Stimulated activated CD8-positive, alpha-beta memory T cell treated with anti-CD3 and anti-CD28 coated beads, Interleukin-4, amount 100 ng/mL, for 24 hours (primary cell): ENCODE measurements at regions not wholly inside any gene's neighbourhood (a gene's known extent, or its start where the extent isn't known, plus 50 kb on each side); places are given as distances from the start of the nearest gene placed in this dataset.
"Not testable (repeated sequence)": the region's sequence is repeated elsewhere in the genome, so short reads cannot be mapped to it uniquely, and the experiment has no call there.

Experiments
- DNase-seq: peaks from one replicate; pipeline ENCODE4 v3.0.0-alpha.2; 2020; ENCODE audit warnings: low read depth

DNA sequence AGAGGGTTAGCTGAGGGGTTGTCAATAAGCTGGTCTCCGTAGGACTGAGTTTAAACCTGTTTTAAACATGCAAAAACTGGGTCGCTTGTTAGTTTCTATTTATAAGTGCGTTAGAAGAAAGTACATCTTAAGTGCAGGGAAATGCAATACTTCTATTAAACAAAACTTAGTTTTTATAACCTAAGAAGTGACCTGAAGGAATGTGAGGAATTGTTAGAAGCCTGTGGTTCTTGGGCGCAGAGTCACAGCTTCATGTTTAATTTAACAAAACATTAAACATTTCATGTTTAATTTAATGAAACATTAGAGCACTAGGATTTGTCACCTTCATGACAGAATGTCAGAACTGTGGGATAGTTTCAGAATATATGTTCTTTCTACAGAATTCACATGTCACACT lies 469.2 kb upstream of the WWC1 start:
- no peak for DNase-seq

- no peak for DNase-seq
These were observed 468.0 kb upstream of the WWC1 start for GRCh38 chr5:167823405-167823804.

DNA sequence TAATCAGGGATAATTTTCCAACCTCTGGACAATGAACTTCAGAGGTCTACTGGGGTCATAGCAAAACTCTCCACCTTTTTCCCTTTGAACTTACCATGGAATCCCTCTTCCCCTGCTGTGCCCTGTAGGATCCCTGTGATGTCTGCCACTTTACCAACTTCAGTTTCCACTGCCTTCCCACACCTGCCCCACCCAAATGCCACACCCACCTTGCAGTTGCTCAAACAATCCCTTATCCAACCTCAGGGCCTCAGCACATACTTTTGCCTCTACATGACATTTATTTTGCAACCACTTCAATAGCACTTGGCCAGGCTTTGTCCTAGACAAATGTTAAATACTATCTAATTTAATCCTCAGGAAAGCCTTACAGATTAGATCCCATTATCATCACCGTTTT lies 463.7 kb upstream of the WWC1 start:
- DNase-seq: no peak

DNA sequence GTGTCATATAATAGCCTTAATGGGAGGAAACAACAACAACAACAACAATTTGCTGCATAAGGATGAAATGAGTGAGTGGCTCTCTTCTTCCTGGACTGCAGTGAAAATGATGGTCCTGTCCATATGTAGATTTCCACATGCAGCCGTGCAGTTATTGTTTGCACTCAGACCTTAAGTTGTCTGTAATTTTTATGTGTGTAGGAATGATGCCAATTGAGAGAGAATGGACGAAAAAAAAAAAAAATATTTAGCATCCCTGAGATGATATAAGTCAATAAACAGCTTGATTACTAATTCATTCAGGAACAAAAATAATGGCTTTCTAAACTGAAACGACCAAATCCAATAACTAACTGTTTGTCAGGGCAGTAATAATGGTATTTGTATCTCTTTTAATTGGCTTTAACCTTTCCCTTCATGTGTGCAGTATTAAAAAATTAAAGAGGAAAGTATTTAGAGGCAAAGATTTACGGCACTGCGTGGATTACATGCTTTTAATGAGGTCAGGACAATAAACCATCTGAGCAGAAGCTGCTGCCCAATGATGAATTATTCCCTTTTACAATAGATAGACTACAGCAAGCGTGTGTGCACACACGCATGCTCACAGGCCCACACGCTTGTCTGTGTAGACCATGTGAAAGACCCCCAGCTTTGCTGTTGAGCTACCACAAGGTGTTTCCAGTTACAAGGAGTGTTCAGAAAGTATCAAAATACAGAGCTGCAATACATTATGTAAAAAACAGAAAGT lies 459.5 kb upstream of the WWC1 start:
- DNase-seq: no peak

DNA sequence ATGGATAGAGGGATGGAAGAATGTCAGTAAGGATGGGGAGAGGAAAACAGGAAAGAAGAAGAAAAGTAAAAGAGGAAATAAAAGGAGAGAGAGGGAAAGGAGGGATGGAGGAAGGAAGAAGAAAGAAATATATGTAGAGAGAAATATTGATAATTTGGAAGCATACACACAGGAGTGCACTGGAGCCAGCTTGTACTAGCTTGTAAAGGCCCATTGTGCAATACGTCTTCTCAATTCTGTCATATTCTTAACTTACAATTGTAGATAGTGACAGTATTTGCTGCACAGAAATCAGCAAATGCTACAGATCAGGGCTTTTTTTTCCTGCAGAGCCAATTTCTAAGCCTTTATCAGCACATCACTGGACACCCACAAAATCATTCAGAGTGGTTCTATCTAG lies 458.8 kb upstream of the WWC1 start:
- DNase-seq: no peak

DNA sequence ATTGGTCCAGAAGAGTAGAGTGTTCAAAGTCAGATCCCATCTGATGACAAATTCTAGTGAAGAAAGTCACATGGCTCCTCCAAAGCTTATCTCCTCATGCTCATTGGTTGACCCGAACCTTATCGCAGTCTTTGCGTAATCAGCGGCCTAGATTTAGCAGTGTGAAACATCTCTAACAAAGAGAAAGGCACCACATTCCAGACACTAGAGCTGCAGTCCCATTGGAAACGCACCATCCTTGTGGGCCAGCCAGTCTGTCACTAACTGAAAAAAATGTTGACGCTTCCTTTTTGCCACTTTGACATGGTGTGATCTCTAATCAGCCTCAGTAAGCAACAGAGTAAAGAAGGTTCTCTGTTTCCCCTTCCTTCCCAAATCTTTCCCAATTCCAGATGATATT lies 458.0 kb upstream of the WWC1 start:
- no peak for DNase-seq

- DNase-seq: no peak
These were observed 456.3 kb upstream of the WWC1 start for GRCh38 chr5:167835146-167835545.

- DNase-seq: no peak
These were observed 454.3 kb upstream of the WWC1 start for GRCh38 chr5:167837127-167837526.

GRCh38 chr5:167839065-167839464 lies 452.4 kb upstream of the WWC1 start:
- no peak for DNase-seq

DNA sequence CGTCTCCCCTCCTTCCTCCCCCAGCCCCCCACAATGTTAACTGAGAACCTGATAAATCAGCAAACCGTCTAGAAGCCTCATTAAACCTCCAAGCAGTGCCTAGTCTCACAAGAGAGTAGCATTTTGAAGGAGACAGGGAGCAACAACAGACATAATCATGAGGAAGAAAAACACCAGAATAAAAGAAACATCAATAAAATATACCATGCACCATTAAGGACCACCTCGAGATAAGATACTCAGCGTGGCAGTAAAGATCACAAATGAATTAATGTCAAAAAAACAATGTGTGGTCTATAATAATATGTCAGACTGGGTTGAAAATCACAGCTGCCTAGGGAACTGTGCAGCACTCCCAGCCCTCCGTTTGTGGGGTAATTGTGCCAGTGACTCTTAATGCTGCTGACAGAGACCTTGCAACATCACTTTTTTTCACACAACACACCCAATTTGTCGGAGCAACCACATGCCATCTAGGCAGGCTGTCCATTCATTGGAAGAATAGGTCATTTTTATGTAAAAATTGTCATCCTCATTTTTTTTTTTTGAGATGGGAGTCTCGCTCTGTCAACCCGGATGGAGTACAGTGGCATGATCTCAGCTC lies 450.8 kb upstream of the WWC1 start:
- no peak for DNase-seq

- DNase-seq: no peak
These were observed 447.4 kb upstream of the WWC1 start for GRCh38 chr5:167843881-167844572.

DNA sequence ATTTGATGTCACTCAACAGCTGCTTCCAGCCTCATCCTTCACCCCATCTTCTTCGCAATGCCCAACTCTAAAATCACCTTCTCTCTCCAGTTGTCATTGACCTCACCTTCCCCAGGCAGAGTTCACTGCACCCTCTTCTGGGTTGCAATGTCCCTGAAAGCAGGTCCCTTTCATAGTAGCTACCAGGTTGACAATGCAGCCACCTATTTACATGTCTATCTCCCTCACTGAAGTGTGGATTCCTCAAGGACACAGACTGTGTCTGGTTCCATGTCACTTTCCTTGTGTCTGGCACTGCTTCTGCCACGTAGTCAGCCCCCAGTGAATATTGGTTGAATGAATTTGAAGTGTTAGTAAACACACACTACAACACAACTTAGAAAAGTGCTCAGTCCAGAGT lies 445.5 kb upstream of the WWC1 start:
- DNase-seq: no peak

- no peak for DNase-seq
These were observed 441.6 kb upstream of the WWC1 start for GRCh38 chr5:167849874-167850273.

DNA sequence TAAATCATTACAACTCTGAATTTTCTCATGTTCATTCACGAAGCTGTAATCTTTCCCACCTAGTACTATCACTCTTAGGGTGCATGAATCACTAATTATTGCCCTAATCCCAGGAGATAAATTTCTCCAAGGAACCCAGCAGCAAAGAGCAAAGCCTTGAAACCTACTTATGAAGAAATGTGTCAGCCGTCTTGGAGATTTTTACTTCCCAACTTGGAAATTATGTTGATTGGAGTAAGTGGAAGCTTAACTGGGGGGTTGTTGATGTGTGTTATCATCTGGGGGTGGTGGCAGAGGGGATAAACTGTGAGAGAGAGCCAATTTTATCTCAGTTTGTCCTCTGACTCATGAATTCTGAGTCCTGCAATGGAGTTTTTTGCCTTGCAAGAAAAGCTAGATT lies 440.5 kb upstream of the WWC1 start:
- no peak for DNase-seq

GRCh38 chr5:167851416-167851815 lies 440.0 kb upstream of the WWC1 start:
- DNase-seq: no peak

GRCh38 chr5:167852515-167852914 lies 438.9 kb upstream of the WWC1 start:
- no peak for DNase-seq

GRCh38 chr5:167853421-167853820 lies 438.0 kb upstream of the WWC1 start:
- no peak for DNase-seq

- no peak for DNase-seq
These were observed 435.6 kb upstream of the WWC1 start for GRCh38 chr5:167855818-167856217.

DNA sequence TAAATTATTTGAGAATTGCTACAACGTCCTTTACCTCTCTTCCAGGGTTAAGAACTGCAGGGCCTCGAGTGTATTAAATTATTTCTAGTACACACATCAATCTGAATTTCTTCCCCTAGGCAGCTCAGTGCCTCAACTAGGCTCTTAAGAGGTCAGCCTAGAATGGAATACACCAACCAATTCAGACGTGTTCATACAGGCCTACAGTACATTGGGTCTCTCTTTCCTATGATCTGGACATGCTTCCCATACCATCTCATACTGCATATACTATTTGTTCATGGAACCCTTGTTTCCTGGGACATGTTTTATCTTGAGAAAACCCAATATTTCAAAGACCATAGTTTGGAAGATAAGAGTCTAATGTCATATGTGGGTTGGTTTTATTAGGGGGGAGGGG lies 434.1 kb upstream of the WWC1 start:
- no peak for DNase-seq

DNA sequence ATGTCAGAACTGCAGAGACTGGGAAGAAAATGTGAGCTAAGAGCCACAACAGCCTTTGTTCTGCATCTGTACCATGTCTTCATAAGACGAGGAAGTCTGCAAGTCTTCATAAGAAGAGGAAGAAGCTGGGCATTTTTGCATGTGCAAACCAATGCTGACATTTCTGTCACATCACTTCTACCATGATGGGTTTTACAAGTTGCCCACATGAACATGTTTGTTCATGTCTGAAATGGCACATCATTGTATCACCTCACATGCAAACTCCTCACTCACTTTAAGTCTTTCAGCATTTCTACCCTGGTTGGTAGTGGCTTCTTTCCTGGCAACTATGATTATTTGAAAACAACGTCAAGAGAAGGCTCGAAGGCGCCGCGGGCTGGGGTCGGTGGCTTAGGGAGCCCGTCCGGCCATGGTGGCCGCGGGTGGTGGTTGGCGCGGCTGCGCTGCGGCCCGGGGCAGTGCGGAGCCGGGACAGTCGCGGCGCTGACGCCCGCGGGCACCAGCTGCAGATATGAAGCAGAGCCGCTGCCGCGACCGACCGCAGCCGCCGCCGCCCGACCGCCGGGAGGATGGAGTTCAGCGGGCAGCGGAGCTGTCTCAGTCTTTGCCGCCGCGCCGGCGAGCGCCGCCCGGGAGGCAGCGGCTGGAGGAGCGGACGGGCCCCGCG lies 433.1 kb upstream of the WWC1 start:
- DNase-seq: not testable (repeated sequence)

DNA sequence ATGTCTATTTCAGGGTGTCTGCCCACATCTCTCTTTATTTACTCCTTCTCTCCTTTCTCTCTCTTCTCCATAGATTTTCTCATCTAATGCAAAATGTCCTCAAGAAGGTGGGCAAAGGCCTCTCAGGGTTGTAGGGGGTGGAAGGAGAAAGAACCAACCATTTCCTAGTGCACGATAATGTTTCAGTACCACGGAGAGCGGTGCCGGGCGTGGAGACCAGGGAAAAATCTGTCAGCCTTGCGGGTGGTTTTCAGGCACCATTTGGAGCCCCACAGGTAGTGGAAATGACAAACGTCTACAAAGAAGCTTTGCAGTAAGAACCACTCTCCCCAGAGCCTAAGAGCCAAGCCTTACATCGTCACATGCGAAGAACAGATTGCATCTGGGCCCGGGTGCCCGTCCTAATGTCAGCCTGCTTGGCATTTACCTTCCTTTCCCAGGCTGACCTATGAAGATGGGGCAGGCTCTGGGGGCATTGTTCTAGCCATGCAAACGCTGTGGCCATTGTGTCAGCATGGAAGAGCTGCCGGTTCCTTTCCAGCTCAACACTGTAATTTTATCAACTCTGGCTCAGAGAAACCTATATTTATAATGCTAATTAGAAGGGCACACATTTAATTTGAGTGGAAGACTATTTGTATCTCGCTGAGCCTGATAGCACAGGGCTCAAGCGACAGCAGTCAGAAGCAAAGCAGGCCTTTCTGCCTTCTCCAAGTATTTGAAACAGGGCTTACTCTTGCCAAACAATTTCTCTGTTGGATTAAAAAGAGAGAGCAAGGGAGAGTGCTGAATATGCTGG lies 430.1 kb upstream of the WWC1 start:
- no peak for DNase-seq

- no peak for DNase-seq
These were observed 429.5 kb upstream of the WWC1 start for GRCh38 chr5:167861928-167862426.
